ENCODE measurements at regions not wholly inside any gene's neighbourhood (a gene's known extent, or its start where the extent isn't known, plus 50 kb on each side); places are given as distances from the start of the nearest gene placed in this dataset.

GRCh38 chr12:3973973-3974644 lies 100.9 kb upstream of the PARP11 start:
- TF ChIP-seq, protein P1, sequence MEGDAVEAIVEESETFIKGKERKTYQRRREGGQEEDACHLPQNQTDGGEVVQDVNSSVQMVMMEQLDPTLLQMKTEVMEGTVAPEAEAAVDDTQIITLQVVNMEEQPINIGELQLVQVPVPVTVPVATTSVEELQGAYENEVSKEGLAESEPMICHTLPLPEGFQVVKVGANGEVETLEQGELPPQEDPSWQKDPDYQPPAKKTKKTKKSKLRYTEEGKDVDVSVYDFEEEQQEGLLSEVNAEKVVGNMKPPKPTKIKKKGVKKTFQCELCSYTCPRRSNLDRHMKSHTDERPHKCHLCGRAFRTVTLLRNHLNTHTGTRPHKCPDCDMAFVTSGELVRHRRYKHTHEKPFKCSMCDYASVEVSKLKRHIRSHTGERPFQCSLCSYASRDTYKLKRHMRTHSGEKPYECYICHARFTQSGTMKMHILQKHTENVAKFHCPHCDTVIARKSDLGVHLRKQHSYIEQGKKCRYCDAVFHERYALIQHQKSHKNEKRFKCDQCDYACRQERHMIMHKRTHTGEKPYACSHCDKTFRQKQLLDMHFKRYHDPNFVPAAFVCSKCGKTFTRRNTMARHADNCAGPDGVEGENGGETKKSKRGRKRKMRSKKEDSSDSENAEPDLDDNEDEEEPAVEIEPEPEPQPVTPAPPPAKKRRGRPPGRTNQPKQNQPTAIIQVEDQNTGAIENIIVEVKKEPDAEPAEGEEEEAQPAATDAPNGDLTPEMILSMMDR (conservative IDR thresholded peaks at IDR 0.05; ENCODE audit: low read depth, low read length), result no peak
- TF ChIP-seq EZH2 (IDR thresholded peaks at IDR 0.05; ENCODE audit: borderline replicate concordance, low read depth, low read length, poor library complexity, severe bottlenecking), result no peak

Measured in A673 (cell line).